ENCODE measurements at regions not wholly inside any gene's neighbourhood (a gene's known extent, or its start where the extent isn't known, plus 50 kb on each side); places are given as distances from the start of the nearest gene placed in this dataset.

- TF ChIP-seq EZH2 (IDR thresholded peaks at IDR 0.05; ENCODE audit: insufficient read depth, poor library complexity, severe bottlenecking) (no peak), EZH2phosphoT487 (IDR thresholded peaks at IDR 0.05; ENCODE audit: insufficient read depth, low read depth) (no peak)
These were observed 279.3 kb downstream of the TSN start for GRCh38 chr2:122034777-122035176.
